ENCODE measurements at regions not wholly inside any gene's neighbourhood (a gene's known extent, or its start where the extent isn't known, plus 50 kb on each side); places are given as distances from the start of the nearest gene placed in this dataset.

GRCh38 chr4:95694411-95694810 is 145.5 kb upstream of the PDHA2 start:
- no peak overlapping the region for H3K4me2 ChIP-seq (ENCODE audit: low read length)
- intact Hi-C loops (cut with micrococcal nuclease) = no loop called here
- no peaks in the 10 kb centered on the region for H3K9me2 ChIP-seq (replicated peaks; ENCODE audit: low read length)
- no peaks in the 10 kb centered on the region for H4K20me1 ChIP-seq (ENCODE audit: low read length)
- H3K27ac ChIP-seq (ENCODE audit: low read length) = no peak overlapping the region
- ChIA-PET CTCF (no interaction called here), POLR2A (ENCODE audit: unreplicated experiment) (no interaction called here)
- H3K79me2 ChIP-seq (ENCODE audit: low read length) = no peaks in the 10 kb centered on the region
- H3K36me3 ChIP-seq (ENCODE audit: low read depth, low read length) = no peaks in the 10 kb centered on the region
- TF ChIP-seq EZH2 (IDR thresholded peaks at IDR 0.05; ENCODE audit: low read length, unreplicated experiment) (no peak), EZH2phosphoT487 (IDR thresholded peaks at IDR 0.05; ENCODE audit: borderline replicate concordance, low read length) (no peak), CTCF (conservative IDR thresholded peaks at IDR 0.05; ENCODE audit: low read depth, low read length) (no peak)
- H3K27me3 ChIP-seq (ENCODE audit: low read length) = no peaks in the 10 kb centered on the region
- H3K4me1 ChIP-seq (ENCODE audit: insufficient read depth, low read length) = no peaks in the 10 kb centered on the region
- H3K4me3 ChIP-seq (ENCODE audit: low read length) = no peak overlapping the region
- H3K9me3 ChIP-seq (ENCODE audit: low read length) = no peaks in the 10 kb centered on the region
- ATAC-seq (no peak), DNase-seq (no peak)
- no peak overlapping the region for H2AFZ ChIP-seq (ENCODE audit: low read length)
- H3F3A ChIP-seq (ENCODE audit: low read length, unreplicated experiment) = no peaks in the 10 kb centered on the region
- no TSS peak for BruUV-seq (replicated peaks)
- no peak overlapping the region for H3K9ac ChIP-seq (ENCODE audit: low read length)

GRCh38 chr4:95693594-95693993 is 144.8 kb upstream of the UNC5C start:
- ChIA-PET CTCF (no interaction called here), POLR2A (ENCODE audit: unreplicated experiment) (no interaction called here)
- H3K36me3 ChIP-seq (ENCODE audit: low read depth, low read length) = no peaks in the 10 kb centered on the region
- peak; percentile 63 for TF ChIP-seq CTCF (conservative IDR thresholded peaks at IDR 0.05; ENCODE audit: low read depth, low read length)
- TF ChIP-seq EZH2phosphoT487 (IDR thresholded peaks at IDR 0.05; ENCODE audit: borderline replicate concordance, low read length) = no peak
- no peak for TF ChIP-seq EZH2 (IDR thresholded peaks at IDR 0.05; ENCODE audit: low read length, unreplicated experiment)
- DNase-seq = peak; percentile 58
- H4K20me1 ChIP-seq (ENCODE audit: low read length) = no peaks in the 10 kb centered on the region
- no peaks in the 10 kb centered on the region for H3K4me1 ChIP-seq (ENCODE audit: insufficient read depth, low read length)
- no peaks in the 10 kb centered on the region for H3K27me3 ChIP-seq (ENCODE audit: low read length)
- H3K4me3 ChIP-seq (ENCODE audit: low read length) = no peak overlapping the region
- no TSS peak for BruUV-seq (replicated peaks)
- H2AFZ ChIP-seq (ENCODE audit: low read length) = no peak overlapping the region
- intact Hi-C loops (cut with micrococcal nuclease) = loop anchor here (1.0 kb wide), 1 partner anchor 659 kb away; no protein-coding TSS in a partner anchor
- no peaks in the 10 kb centered on the region for H3K9me3 ChIP-seq (ENCODE audit: low read length)
- no peaks in the 10 kb centered on the region for H3K9me2 ChIP-seq (replicated peaks; ENCODE audit: low read length)
- no peak overlapping the region for H3K27ac ChIP-seq (ENCODE audit: low read length)
- no peak overlapping the region for H3K9ac ChIP-seq (ENCODE audit: low read length)
- H3K4me2 ChIP-seq (ENCODE audit: low read length) = no peak overlapping the region
- H3K79me2 ChIP-seq (ENCODE audit: low read length) = no peaks in the 10 kb centered on the region
- no peaks in the 10 kb centered on the region for H3F3A ChIP-seq (ENCODE audit: low read length, unreplicated experiment)
- peak; percentile 64; the same call in 1 of the 2 replicates for ATAC-seq

GRCh38 chr4:95676190-95676589 is 127.4 kb upstream of the UNC5C start:
- Histone ChIP-seq H3K79me2 (ENCODE audit: low read length) (no peaks in the 10 kb centered on the region), H3K9me2 (replicated peaks; ENCODE audit: low read length) (no peaks in the 10 kb centered on the region), H3K36me3 (ENCODE audit: low read depth, low read length) (no peaks in the 10 kb centered on the region), H3K9ac (ENCODE audit: low read length) (peak overlapping the region; percentile 41), H3K4me1 (ENCODE audit: insufficient read depth, low read length) (0 out of 2 replicates have a peak, but pooled peaks cover 5% of the 10 kb centered on the region), H3K9me3 (ENCODE audit: low read length) (no peaks in the 10 kb centered on the region), H2AFZ (ENCODE audit: low read length) (no peak overlapping the region), H3K27ac (ENCODE audit: low read length) (peak overlapping the region; percentile 80), H3K4me3 (ENCODE audit: low read length) (no peak overlapping the region), H3F3A (ENCODE audit: low read length, unreplicated experiment) (no peaks in the 10 kb centered on the region), H3K27me3 (ENCODE audit: low read length) (no peaks in the 10 kb centered on the region), H4K20me1 (ENCODE audit: low read length) (no peaks in the 10 kb centered on the region), H3K4me2 (ENCODE audit: low read length) (0 out of 2 replicates have a peak overlapping the region, but pooled peaks have one; percentile 10)
- DNase-seq = peak; percentile 18
- TF ChIP-seq EZH2phosphoT487 (IDR thresholded peaks at IDR 0.05; ENCODE audit: borderline replicate concordance, low read length) = no peak
- no peak for TF ChIP-seq EZH2 (IDR thresholded peaks at IDR 0.05; ENCODE audit: low read length, unreplicated experiment)
- no peak for TF ChIP-seq CTCF (conservative IDR thresholded peaks at IDR 0.05; ENCODE audit: low read depth, low read length)
- no peak for ATAC-seq
- ChIA-PET POLR2A (ENCODE audit: unreplicated experiment) (interaction anchor here (0.7 kb wide), 1 partner anchor 1144 kb away, joined by 3 read pairs; no protein-coding TSS in a partner anchor), CTCF (no interaction called here)
- intact Hi-C loops (cut with micrococcal nuclease) = no loop called here
- no TSS peak for BruUV-seq (replicated peaks)
